GM23338 (cell line): ENCODE measurements at regions not wholly inside any gene's neighbourhood (a gene's known extent, or its start where the extent isn't known, plus 50 kb on each side); places are given as distances from the start of the nearest gene placed in this dataset.

ENCODE experiments used
- ATAC-seq: fragments of 200-7000 bp; cut with Tn5 transposase; 3 replicates; pipeline ENCODE4 v1.9.1; 2020
- DNase-seq: peaks from one replicate; pipeline ENCODE4 v3.0.0-alpha.2; 2015; ENCODE audit warnings: low spot score
- H2AFZ ChIP-seq: fragments of 200-600 bp; sonication (generic); 2 replicates; pipeline ENCODE4 v1.8.0; 2016; ENCODE audit warnings: antibody characterized with exemption, mild to moderate bottlenecking, moderate library complexity
- H3F3A ChIP-seq: fragments of 200-600 bp; sonication (generic); replicated peaks from 2 replicates; pipeline ENCODE4 v1.8.0; 2017; ENCODE audit warnings: antibody characterized with exemption, mixed run types, low read depth
- H3K27ac ChIP-seq: fragments of 200-600 bp; sonication (generic); 2 replicates; pipeline ENCODE4 v1.6.1; 2016; ENCODE audit warnings: low read depth
- H3K27me3 ChIP-seq: fragments of 200-600 bp; sonication (generic); 2 replicates; pipeline ENCODE4 v1.8.0; 2016; ENCODE audit warnings: mild to moderate bottlenecking, mixed run types, moderate library complexity; ENCODE audit not compliant: insufficient read depth
- H3K36me3 ChIP-seq: fragments of 200-600 bp; sonication (generic); 2 replicates; pipeline ENCODE4 v1.8.0; 2016; ENCODE audit warnings: mild to moderate bottlenecking; ENCODE audit not compliant: insufficient read depth
- H3K4me1 ChIP-seq: fragments of 200-600 bp; sonication (generic); 2 replicates; pipeline ENCODE4 v1.8.0; 2016; ENCODE audit warnings: mild to moderate bottlenecking, moderate library complexity; ENCODE audit not compliant: insufficient read depth
- H3K4me2 ChIP-seq: fragments of 200-600 bp; sonication (generic); 2 replicates; pipeline ENCODE4 v1.7.1; 2017; ENCODE audit warnings: mixed run types
- H3K4me3 ChIP-seq: fragments of 200-600 bp; sonication (generic); 2 replicates; pipeline ENCODE4 v1.6.1; 2016; ENCODE audit warnings: mixed run types
- H3K79me2 ChIP-seq: fragments of 200-600 bp; sonication (generic); replicated peaks from 2 replicates; pipeline ENCODE4 v1.8.0; 2017; ENCODE audit warnings: mild to moderate bottlenecking; ENCODE audit not compliant: insufficient read depth
- H3K9me2 ChIP-seq: fragments of 200-600 bp; sonication (generic); 2 replicates; pipeline ENCODE4 v1.8.0; 2017; ENCODE audit not compliant: insufficient read depth
- H4K20me1 ChIP-seq: fragments of 200-600 bp; sonication (generic); replicated peaks from 2 replicates; pipeline ENCODE4 v1.8.0; 2017; ENCODE audit warnings: mild to moderate bottlenecking; ENCODE audit not compliant: insufficient read depth
- H3K27ac Mint-ChIP-seq: 2 replicates; pipeline ENCODE4 v1.8.0; 2020; ENCODE audit warnings: inconsistent platforms, mild to moderate bottlenecking, moderate library complexity, mixed read lengths
- H3K27me3 Mint-ChIP-seq: 3 replicates; pipeline ENCODE4 v1.8.0; 2022; ENCODE audit warnings: low read depth, mild to moderate bottlenecking, moderate library complexity, mixed read lengths, inconsistent platforms; ENCODE audit not compliant: insufficient read depth, poor library complexity
- H3K36me3 Mint-ChIP-seq: 3 replicates; pipeline ENCODE4 v1.8.0; 2021; ENCODE audit warnings: low read depth, mild to moderate bottlenecking, inconsistent platforms, moderate library complexity, mixed read lengths
- H3K4me1 Mint-ChIP-seq: 3 replicates; pipeline ENCODE4 v1.8.0; 2020; ENCODE audit warnings: mild to moderate bottlenecking, inconsistent platforms, mixed read lengths
- H3K4me3 Mint-ChIP-seq: 3 replicates; pipeline ENCODE4 v1.8.0; 2021; ENCODE audit warnings: moderate library complexity, mild to moderate bottlenecking, inconsistent platforms, mixed read lengths
- H3K9me3 Mint-ChIP-seq: 3 replicates; pipeline ENCODE4 v1.8.0; 2020; ENCODE audit warnings: moderate library complexity, mild to moderate bottlenecking, inconsistent platforms, mixed read lengths
- CREB1 ChIP-seq: fragments of 250-450 bp; sonication (Bioruptor Pico); IDR thresholded peaks from 2 replicates; pipeline ENCODE4 v1.5.0; 2020; ENCODE audit warnings: low read depth, mild to moderate bottlenecking, moderate library complexity
- CTCF ChIP-seq, 2 experiments: fragments of 200-600 bp in 1 of 2; sonication (generic) in 1 of 2; conservative IDR thresholded peaks; 2 replicates each; pipeline versions ENCODE4 v1.5.1 to v1.6.1; 2016 to 2017; ENCODE audit warnings: antibody characterized with exemption in 2 of 2, low read depth in 2 of 2, mild to moderate bottlenecking in 2 of 2, moderate library complexity in 1 of 2
- ETS1 ChIP-seq: IDR thresholded peaks from 2 replicates; pipeline ENCODE4 v1.6.1; 2016; ENCODE audit warnings: antibody characterized with exemption
- EZH2 ChIP-seq: fragments of 200-600 bp; sonication (generic); IDR thresholded peaks from one replicate; pipeline ENCODE4 v1.8.0; 2017; ENCODE audit warnings: antibody characterized with exemption, mild to moderate bottlenecking, low read depth; ENCODE audit not compliant: unreplicated experiment
- EZH2phosphoT487 ChIP-seq: fragments of 200-600 bp; sonication (generic); IDR thresholded peaks from one replicate; pipeline ENCODE4 v1.8.1; 2018; ENCODE audit warnings: antibody characterized with exemption; ENCODE audit not compliant: unreplicated experiment
- JUNB ChIP-seq: IDR thresholded peaks from one replicate; pipeline ENCODE4 v1.6.1; 2016; ENCODE audit warnings: antibody characterized with exemption; ENCODE audit not compliant: unreplicated experiment
- NANOG ChIP-seq: IDR thresholded peaks from 2 replicates; pipeline ENCODE4 v1.6.1; 2016; ENCODE audit warnings: antibody characterized with exemption, borderline replicate concordance
- POLR2AphosphoS5 ChIP-seq: IDR thresholded peaks from 2 replicates; pipeline ENCODE4 v1.6.1; 2016; ENCODE audit warnings: antibody characterized with exemption, low read depth
- REST ChIP-seq: IDR thresholded peaks from one replicate; pipeline ENCODE4 v1.6.1; 2018; ENCODE audit warnings: antibody characterized with exemption; ENCODE audit not compliant: unreplicated experiment
- STAT1 ChIP-seq: IDR thresholded peaks from one replicate; pipeline ENCODE4 v1.6.1; 2016; ENCODE audit warnings: antibody characterized with exemption; ENCODE audit not compliant: unreplicated experiment
- ZNF114 ChIP-seq: fragments of 250-450 bp; sonication (Bioruptor Pico); IDR thresholded peaks from 2 replicates; pipeline ENCODE4 v1.5.0; 2020; ENCODE audit warnings: mild to moderate bottlenecking, moderate library complexity
- ZNF331 ChIP-seq: fragments of 250-450 bp; sonication (Bioruptor Pico); IDR thresholded peaks from 2 replicates; pipeline ENCODE4 v1.5.0; 2020; ENCODE audit warnings: low read depth, mild to moderate bottlenecking, moderate library complexity
- ZNF462 ChIP-seq: fragments of 250-450 bp; sonication (Bioruptor Pico); IDR thresholded peaks from 2 replicates; pipeline ENCODE4 v1.5.0; 2020; ENCODE audit warnings: mild to moderate bottlenecking, moderate library complexity

GRCh38 chr19:28655054-28655453 is 557.9 kb downstream of the UQCRFS1 start:
- no peaks in the 10 kb centered on the region for H3K36me3 ChIP-seq
- no peak for TF ChIP-seq NANOG
- no peak for TF ChIP-seq CREB1
- no peak for TF ChIP-seq EZH2
- TF ChIP-seq ZNF462 (CRISPR knock-in tag): no peak
- no peak for TF ChIP-seq ZNF114 (CRISPR knock-in tag)
- TF ChIP-seq POLR2AphosphoS5: no peak
- no peak for TF ChIP-seq CTCF (conservative IDR thresholded peaks at IDR 0.05; ENCODE audit: low read depth in 2 of 2)
- TF ChIP-seq ZNF331 (CRISPR knock-in tag): no peak
- no peak for TF ChIP-seq JUNB
- TF ChIP-seq REST: no peak
- TF ChIP-seq STAT1: no peak
- TF ChIP-seq ETS1: no peak
- TF ChIP-seq EZH2phosphoT487: no peak

More at GRCh38 chr19:28655054-28655453, 557.9 kb downstream of the UQCRFS1 start:
- no peak overlapping the region for H3K27ac Mint-ChIP-seq
- Histone ChIP-seq H3K9me2 (no peaks in the 10 kb centered on the region; the same call in 1 of the 2 replicates), H3K4me1 (0 out of 2 replicates have a peak, but pooled peaks cover 4% of the 10 kb centered on the region), H3K27ac (no peak overlapping the region), H3K4me2 (no peak overlapping the region), H3K4me3 (no peak overlapping the region), H3K27me3 (no peaks in the 10 kb centered on the region), H3F3A (no peaks in the 10 kb centered on the region), H4K20me1 (no peaks in the 10 kb centered on the region), H2AFZ (no peak overlapping the region), H3K79me2 (no peaks in the 10 kb centered on the region)
- peaks cover 12% of the 10 kb centered on the region for H3K4me1 Mint-ChIP-seq
- no peak for DNase-seq
- peaks cover 12% of the 10 kb centered on the region; the same call in 2 of the 3 replicates for H3K36me3 Mint-ChIP-seq
- ATAC-seq: no peak
- H3K27me3 Mint-ChIP-seq: peaks cover 8% of the 10 kb centered on the region
- peaks cover 3% of the 10 kb centered on the region; the same call in 1 of the 3 replicates for H3K9me3 Mint-ChIP-seq
- H3K4me3 Mint-ChIP-seq: no peak overlapping the region
